ENCODE measurements at regions not wholly inside any gene's neighbourhood (a gene's known extent, or its start where the extent isn't known, plus 50 kb on each side); places are given as distances from the start of the nearest gene placed in this dataset.

DNA sequence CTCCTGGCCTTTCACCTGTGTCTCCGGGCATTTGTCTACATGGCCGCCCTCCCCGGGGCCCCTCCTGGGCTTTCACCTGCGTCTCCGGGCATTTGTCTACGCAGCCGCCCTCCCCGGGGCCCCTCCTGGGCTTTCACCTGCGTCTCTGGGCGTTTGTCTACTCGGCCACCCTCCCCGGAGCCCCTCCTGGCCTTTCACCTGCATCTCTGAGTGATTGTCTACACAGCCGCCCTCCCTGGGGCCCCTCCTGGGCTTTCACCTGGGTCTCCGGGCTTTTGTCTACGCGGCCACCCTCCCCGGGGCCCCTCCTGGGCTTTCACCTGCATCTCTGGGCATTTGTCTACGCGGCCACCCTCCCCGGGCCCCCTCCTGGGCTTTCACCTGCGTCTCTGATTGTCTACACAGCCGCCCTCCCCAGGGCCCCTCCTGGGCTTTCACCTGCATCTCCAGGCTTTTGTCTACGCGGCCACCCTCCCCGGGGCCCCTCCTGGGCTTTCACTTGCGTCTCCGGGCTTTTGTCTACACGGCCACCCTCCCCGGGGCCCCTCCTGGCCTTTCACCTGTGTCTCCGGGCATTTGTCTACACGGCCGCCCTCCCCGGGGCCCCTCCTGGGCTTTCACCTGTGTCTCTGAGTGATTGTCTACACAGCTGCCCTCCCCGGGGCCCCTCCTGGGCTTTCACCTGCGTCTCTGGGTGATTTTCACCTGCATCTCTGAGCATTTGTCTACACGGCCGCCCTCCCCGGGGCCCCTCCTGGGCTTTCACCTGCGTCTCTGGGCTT lies 68.0 kb upstream of the GALNT9 start:
- no peak overlapping the region for H3K4me3 ChIP-seq (ENCODE audit: low read depth, low read length)
- DNase-seq (ENCODE audit: low read depth) = no peak
- TF ChIP-seq, protein P1, sequence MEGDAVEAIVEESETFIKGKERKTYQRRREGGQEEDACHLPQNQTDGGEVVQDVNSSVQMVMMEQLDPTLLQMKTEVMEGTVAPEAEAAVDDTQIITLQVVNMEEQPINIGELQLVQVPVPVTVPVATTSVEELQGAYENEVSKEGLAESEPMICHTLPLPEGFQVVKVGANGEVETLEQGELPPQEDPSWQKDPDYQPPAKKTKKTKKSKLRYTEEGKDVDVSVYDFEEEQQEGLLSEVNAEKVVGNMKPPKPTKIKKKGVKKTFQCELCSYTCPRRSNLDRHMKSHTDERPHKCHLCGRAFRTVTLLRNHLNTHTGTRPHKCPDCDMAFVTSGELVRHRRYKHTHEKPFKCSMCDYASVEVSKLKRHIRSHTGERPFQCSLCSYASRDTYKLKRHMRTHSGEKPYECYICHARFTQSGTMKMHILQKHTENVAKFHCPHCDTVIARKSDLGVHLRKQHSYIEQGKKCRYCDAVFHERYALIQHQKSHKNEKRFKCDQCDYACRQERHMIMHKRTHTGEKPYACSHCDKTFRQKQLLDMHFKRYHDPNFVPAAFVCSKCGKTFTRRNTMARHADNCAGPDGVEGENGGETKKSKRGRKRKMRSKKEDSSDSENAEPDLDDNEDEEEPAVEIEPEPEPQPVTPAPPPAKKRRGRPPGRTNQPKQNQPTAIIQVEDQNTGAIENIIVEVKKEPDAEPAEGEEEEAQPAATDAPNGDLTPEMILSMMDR (IDR thresholded peaks at IDR 0.05; ENCODE audit: control insufficient read depth, extremely low read depth, insufficient read depth) = no peak

DNA sequence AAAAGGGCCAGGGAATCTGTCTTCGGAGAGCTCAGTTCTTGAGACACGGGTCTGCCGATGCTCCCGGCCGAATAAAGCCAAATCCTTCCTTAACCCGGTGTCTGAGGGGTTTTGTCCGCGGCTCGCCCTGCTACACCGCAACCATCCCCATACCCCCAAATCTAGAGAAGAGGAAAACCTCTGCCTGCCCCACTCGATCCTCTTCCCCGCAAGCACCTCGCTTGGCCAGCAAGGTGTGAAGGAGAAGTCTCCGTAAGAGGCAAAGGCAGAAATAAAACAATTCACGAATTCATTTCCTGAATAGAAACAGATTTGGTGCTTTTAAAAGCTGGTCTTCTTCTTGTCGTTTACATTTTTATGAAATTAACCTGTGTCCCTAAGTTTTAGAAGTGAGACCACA lies 67.3 kb upstream of the GALNT9 start:
- TF ChIP-seq, protein P1 (IDR thresholded peaks at IDR 0.05; ENCODE audit: control insufficient read depth, extremely low read depth, insufficient read depth) = no peak
- no peak for DNase-seq (ENCODE audit: low read depth)
- H3K4me3 ChIP-seq (ENCODE audit: low read depth, low read length) = no peak overlapping the region

DNA sequence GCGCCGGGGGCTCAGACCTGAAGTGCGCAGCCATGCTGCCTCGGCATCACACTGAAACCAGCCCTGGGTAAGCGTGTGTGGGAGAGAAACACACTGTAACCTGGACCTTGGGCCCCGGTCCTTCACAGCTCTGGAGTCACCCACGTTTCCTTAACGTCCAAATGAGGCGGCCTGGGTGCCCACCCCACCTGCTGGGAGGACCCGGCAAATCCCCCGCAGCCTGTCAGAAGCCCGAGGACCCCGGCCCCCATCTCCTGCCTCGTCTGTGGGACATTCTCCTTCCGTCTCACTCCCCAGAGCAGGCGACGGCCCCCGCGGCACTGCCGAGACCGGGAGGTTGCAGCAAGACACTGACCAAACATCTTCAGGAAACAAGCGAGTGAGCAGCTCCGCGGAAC lies 66.5 kb upstream of the GALNT9 start:
- no peak overlapping the region for H3K4me3 ChIP-seq (ENCODE audit: low read depth, low read length)
- TF ChIP-seq, protein P1 (IDR thresholded peaks at IDR 0.05; ENCODE audit: control insufficient read depth, extremely low read depth, insufficient read depth) = no peak
- no peak for DNase-seq (ENCODE audit: low read depth)

DNA sequence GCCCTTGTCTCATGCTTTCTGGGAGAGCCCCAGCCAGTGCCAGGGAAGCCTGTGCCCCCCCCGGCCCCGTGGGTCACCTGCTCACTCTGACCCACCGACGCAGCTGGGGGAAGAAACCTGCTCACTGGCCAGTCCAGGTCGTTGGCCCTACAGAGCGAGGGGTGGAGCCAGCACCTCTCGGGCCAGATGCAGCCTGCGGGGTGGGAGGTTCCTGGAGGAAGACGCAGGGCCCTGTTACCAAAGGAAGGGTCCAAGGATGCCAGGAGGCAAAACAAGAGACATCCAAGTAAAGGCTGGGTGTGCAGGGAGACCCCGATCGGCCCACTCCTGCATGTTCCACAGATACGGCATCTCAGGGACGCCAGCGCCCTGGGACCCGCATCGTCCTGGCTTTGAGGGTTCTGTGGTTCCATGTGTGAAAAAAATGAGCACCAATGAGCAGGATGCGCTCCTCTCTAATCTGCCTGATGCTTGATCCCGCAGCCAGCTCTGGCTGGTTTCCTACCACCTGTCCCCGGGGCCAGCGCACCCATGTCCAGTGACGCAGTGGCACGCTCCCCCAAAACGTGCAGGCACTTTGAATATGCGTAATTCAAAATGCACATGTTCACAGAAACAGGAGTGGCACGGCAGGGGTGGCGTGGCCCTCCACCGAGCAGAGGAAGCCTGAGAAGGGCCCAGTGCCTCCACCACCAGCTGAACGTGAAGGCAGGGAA lies 66.0 kb upstream of the GALNT9 start:
- no peak overlapping the region for H3K4me3 ChIP-seq (ENCODE audit: low read depth, low read length)
- TF ChIP-seq, protein P1 (IDR thresholded peaks at IDR 0.05; ENCODE audit: control insufficient read depth, extremely low read depth, insufficient read depth) = no peak
- DNase-seq (ENCODE audit: low read depth) = no peak

DNA sequence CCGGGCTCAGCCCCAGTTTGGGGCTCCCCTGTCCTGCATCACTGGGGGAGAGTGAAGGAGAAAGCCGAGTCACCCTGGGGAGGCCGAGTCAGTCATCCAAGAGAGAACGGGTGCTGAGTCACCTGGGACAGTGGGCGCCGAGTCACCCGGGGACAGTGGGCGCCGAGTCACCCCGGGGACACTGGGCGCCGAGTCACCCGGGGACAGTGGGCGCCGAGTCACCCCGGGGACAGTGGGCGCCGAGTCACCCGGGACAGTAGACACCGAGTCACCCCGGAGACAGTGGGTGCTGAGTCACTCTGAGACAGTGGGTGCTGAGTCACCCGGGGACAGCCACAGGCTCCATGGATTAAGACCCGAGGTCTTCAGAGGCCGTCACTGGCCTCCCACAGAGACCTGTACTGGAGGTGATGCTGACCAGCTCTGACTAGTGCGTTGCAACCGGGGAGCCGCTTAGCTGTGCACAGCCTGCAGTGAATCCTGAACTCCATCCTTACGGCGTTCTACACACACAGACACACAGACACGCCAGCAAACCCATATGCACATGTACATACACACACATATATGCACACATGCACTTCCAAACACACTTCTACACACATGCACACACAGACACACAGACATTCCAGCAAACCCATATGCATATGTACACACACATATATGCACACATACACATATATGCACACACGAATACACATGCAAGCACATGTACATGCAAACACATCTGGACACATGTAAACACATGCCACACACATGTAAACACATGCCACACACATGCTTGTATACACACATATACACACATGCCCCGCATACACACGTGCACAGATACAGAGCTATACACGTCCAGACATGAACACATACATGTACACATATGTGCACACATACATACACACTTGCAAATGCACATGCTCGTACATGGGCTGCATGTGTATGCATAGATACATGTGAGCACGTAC lies 64.9 kb upstream of the GALNT9 start:
- DNase-seq (ENCODE audit: low read depth) = no peak
- TF ChIP-seq, protein P1 (IDR thresholded peaks at IDR 0.05; ENCODE audit: control insufficient read depth, extremely low read depth, insufficient read depth) = no peak
- H3K4me3 ChIP-seq (ENCODE audit: low read depth, low read length) = no peak overlapping the region

DNA sequence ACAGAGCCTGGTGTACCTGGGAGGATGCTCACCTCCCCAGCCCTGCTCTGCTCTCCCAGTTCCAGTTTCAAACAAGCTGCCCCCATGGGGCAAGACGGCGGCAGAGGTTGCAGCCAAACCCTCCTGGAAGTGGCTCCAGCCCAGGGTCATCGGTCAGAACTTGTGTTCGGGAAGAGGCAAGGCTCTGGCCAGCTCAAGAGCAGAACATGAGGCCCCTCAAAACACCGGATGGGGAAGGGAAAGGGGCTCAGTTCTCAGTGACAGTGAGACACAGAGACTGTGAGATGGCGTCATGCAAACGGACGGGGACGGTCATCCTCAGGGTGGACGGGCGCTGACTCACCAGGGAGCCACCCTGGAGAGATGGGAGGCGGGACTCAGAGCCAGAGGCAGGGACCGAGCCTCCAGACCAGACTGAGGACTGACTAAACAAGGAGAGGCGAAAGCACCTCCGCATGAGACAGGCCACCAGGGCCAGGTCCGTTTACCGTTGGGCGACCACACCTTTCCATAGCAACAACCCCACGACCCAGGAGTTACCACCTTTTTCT lies 63.9 kb upstream of the GALNT9 start:
- no peak for DNase-seq (ENCODE audit: low read depth)
- TF ChIP-seq, protein P1 (IDR thresholded peaks at IDR 0.05; ENCODE audit: control insufficient read depth, extremely low read depth, insufficient read depth) = no peak
- no peak overlapping the region for H3K4me3 ChIP-seq (ENCODE audit: low read depth, low read length)
